ENCODE measurements at regions not wholly inside any gene's neighbourhood (a gene's known extent, or its start where the extent isn't known, plus 50 kb on each side); places are given as distances from the start of the nearest gene placed in this dataset.

DNA sequence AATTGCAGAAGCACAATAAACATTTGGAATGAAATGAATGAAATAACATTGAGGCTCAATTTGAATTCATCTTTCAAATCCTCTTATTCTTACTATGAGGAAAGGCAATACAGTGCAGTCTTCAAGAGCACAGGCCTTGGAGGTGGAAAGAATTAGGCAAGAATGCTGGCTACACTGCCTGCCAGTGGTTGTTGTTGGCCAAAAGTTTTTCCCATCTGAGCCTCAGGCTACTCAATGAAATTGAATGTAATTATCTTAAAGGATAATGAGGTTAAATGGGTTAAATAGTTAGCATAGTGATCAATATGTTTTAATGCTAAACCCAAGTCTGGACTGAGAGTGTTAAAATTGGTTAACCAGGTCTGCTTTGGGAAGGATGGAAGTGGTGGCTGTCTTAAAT, 140.9 kb downstream of the MBL2 start:
- no peaks in the 10 kb centered on the region for H3K36me3 ChIP-seq
- intact Hi-C loops (cut with DNase I) = no loop called here
- ATAC-seq (no peak), FAIRE-seq (no peak), DNase-seq (no peak)
- no peaks in the 10 kb centered on the region for H3K27me3 ChIP-seq
- H3K27ac ChIP-seq = no peak overlapping the region
- no peaks in the 10 kb centered on the region for H3K4me1 ChIP-seq
- no peak overlapping the region for H3K4me3 ChIP-seq
- H3K9me3 ChIP-seq = no peaks in the 10 kb centered on the region
- TF ChIP-seq, protein P1, sequence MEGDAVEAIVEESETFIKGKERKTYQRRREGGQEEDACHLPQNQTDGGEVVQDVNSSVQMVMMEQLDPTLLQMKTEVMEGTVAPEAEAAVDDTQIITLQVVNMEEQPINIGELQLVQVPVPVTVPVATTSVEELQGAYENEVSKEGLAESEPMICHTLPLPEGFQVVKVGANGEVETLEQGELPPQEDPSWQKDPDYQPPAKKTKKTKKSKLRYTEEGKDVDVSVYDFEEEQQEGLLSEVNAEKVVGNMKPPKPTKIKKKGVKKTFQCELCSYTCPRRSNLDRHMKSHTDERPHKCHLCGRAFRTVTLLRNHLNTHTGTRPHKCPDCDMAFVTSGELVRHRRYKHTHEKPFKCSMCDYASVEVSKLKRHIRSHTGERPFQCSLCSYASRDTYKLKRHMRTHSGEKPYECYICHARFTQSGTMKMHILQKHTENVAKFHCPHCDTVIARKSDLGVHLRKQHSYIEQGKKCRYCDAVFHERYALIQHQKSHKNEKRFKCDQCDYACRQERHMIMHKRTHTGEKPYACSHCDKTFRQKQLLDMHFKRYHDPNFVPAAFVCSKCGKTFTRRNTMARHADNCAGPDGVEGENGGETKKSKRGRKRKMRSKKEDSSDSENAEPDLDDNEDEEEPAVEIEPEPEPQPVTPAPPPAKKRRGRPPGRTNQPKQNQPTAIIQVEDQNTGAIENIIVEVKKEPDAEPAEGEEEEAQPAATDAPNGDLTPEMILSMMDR (IDR thresholded peaks at IDR 0.05) = no peak

DNA sequence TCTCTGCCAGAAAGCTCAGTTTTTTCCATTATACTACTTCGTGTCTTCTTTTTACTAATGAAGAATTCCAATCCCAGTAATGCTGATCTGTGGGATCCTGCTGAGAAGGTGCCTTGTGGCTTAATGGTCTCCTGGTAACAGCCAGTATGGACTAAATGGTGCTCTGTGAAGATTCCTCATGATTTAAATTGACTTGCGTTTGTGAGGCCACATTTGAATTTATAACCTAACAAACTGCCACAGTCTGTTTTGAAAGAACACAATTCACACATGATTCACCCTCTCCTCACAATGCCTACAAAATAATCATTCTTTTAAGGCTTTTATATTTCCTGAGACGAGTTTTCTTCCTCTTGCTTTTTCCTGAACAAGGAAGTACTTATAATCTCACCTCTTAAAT, 140.0 kb downstream of the MBL2 start:
- Histone ChIP-seq H3K27me3 (no peaks in the 10 kb centered on the region), H3K4me3 (no peak overlapping the region), H3K9me3 (no peaks in the 10 kb centered on the region), H3K27ac (no peak overlapping the region), H3K4me1 (no peaks in the 10 kb centered on the region), H3K36me3 (no peaks in the 10 kb centered on the region)
- ATAC-seq (no peak), FAIRE-seq (no peak), DNase-seq (no peak)
- TF ChIP-seq, protein P1 (IDR thresholded peaks at IDR 0.05) = no peak
- WGBS, 2 donors = 30 to 41% methylated on average over 3 of the region's 3 CpGs
- intact Hi-C loops (cut with DNase I) = no loop called here

DNA sequence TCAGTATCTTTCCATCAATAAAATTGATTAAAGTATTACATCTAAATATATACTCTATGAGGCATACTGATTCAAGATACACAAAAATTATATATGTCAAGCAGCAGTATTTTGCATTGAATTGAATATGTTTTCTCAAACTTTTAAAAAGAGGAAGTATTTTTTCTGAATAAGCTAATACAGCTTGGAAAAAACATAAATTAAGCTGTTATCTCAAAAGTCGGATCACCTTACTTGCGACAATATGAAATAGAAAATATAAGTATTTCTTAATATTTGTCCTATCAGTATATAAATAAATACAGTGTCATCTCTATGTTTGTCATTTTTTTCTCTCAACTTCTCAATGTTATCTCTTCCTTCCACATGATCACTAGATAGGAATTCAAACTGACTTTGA, 139.3 kb downstream of the MBL2 start:
- DNase-seq = no peak
- H3K4me3 ChIP-seq = no peak overlapping the region
- no peaks in the 10 kb centered on the region for H3K4me1 ChIP-seq
- ATAC-seq = no peak
- no peaks in the 10 kb centered on the region for H3K27me3 ChIP-seq
- intact Hi-C loops (cut with DNase I) = no loop called here
- no peak for FAIRE-seq
- H3K9me3 ChIP-seq = no peaks in the 10 kb centered on the region
- 74% methylated on average over 2 of the region's 2 CpGs for WGBS, 2 donors
- TF ChIP-seq, protein P1 (IDR thresholded peaks at IDR 0.05) = no peak
- no peaks in the 10 kb centered on the region for H3K36me3 ChIP-seq
- H3K27ac ChIP-seq = no peak overlapping the region

DNA sequence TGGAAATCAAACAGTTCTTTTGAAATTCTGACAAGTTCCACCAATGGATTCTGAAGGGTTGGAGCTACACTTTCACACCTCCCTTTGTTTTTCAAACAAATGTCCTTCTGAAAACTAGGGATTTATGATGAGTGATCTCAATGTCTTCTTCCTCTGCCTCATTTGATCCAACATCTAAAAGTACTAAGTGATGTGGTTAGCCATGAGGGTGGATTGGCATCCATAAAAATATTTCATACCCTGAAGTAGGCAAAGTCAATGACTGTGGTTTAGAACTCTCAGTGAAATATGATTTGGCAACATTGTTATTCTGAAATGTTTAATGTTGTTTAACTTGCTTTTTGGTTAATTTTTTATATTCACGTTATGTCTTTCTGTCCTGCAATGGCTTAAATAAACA, 136.9 kb downstream of the MBL2 start:
- FAIRE-seq (no peak), ATAC-seq (no peak), DNase-seq (no peak)
- 58 to 64% methylated on average over 1 of the region's 1 CpG for WGBS, 2 donors
- H3K4me3 ChIP-seq = no peak overlapping the region
- no peaks in the 10 kb centered on the region for H3K36me3 ChIP-seq
- H3K4me1 ChIP-seq = no peaks in the 10 kb centered on the region
- TF ChIP-seq, protein P1 (IDR thresholded peaks at IDR 0.05) = no peak
- H3K27me3 ChIP-seq = no peaks in the 10 kb centered on the region
- H3K27ac ChIP-seq = no peak overlapping the region
- no peaks in the 10 kb centered on the region for H3K9me3 ChIP-seq
- intact Hi-C loops (cut with DNase I) = no loop called here

DNA sequence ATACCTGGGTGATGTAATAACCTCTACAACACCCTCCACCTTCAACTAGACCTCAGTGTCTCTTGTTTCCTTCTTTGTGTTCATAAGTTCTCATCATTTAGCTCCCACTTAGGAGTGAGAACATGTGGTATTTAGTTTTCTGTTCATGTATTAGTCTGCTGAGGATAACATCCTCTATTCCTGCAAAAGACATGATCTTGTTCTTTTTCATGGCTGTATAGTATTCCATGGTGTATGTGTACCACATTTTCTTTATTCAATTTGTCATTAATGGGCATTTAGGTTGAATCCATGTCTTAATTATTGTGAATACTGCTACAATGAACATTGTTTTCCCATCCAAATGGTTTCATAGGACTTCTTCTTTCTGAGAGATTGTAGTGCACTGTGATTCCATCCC, 135.7 kb downstream of the MBL2 start:
- FAIRE-seq (no peak), DNase-seq (no peak), ATAC-seq (no peak)
- H3K36me3 ChIP-seq = no peaks in the 10 kb centered on the region
- H3K4me3 ChIP-seq = no peak overlapping the region
- H3K27me3 ChIP-seq = no peaks in the 10 kb centered on the region
- H3K4me1 ChIP-seq = no peaks in the 10 kb centered on the region
- H3K9me3 ChIP-seq = no peaks in the 10 kb centered on the region
- TF ChIP-seq, protein P1 (IDR thresholded peaks at IDR 0.05) = no peak
- H3K27ac ChIP-seq = no peak overlapping the region
- intact Hi-C loops (cut with DNase I) = no loop called here

All from pancreas (tissue), 10 donors.